ENCODE measurements at regions not wholly inside any gene's neighbourhood (a gene's known extent, or its start where the extent isn't known, plus 50 kb on each side); places are given as distances from the start of the nearest gene placed in this dataset.

DNA sequence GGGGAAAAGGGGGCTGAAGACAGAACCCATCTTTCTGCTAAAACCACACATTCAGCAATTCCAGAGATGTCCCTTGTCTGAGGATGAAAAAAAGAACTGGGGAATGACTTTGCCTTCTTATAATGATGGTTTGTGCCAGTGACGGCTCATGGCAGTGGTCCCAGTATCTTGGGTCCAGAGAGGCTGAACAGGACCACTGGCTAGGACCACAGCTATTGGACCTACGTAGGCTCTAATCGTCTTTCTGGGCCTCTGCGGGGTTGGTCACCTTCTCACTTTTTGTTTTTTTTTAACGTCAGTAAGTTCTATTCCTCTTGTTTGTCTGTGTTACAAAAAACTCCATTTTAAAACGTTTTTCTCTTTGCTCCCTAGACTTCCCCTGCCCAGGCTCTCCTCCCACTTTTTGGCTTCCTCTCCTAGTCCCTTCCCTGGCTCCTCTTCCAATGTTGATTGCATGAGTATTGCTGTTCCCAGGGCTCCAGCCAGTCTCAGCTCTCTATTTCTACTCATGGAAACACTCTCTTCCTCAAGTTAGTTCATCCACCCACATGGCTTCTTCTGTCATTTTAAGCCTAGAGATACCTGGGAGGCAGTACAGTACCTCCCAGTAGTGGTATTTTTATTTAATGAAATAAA is 52.6 kb upstream of the STX18 start:
- intact Hi-C loops (cut with micrococcal nuclease), result no loop called here
- ATAC-seq (no peak), DNase-seq (no peak)

DNA sequence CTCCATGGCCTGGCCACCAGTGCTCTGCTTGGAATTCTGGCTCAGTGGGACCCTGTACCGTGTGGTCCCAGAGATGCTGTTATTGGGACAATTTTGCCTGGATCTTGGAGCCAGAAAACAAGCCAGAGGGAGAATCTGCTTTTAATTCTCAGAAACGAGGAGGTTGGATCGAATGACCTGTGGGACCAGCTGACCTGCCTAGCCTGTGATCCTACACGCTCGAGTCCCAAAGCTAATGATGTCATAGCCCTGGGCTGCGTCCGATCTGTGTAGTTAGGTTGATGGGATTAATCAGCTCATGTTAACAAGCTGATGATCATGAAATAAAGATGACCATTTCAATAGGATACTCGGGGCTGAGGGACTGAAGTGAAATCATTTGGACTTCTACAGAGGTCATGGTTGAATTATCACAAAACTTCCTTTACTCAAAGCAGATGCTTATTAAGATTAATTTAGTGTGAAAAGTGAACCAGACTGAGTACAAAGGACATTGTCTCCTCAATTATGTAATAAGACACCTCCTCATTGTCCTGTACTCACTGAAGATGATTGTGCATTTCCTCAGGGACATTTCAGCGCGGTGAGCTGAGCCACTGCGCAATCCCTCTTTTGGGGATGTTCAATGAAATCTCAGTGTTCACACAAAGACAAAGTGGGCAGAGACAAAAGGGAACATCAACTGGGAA is 51.9 kb upstream of the STX18 start:
- ATAC-seq, result no peak
- intact Hi-C loops (cut with micrococcal nuclease), result no loop called here
- no peak for DNase-seq

- no peak for ATAC-seq
- DNase-seq, result no peak
- intact Hi-C loops (cut with micrococcal nuclease), result no loop called here
These were observed 50.6 kb upstream of the STX18 start for GRCh38 chr4:4592414-4592813.
